Mesenchymal stem cell (in vitro differentiated cells and primary cell): ENCODE measurements at regions not wholly inside any gene's neighbourhood (a gene's known extent, or its start where the extent isn't known, plus 50 kb on each side); places are given as distances from the start of the nearest gene placed in this dataset.

Experiments
- DNase-seq: peaks from one replicate; pipeline ENCODE4 v3.0.0-alpha.2; 2013
- H2AFZ ChIP-seq: one replicate; pipeline ENCODE4 v1.6.1; 2013; ENCODE audit warnings: low read depth, mild to moderate bottlenecking, control low read depth, inconsistent platforms, low read length, moderate library complexity
- H2AK5ac ChIP-seq: 2 replicates; pipeline ENCODE4 v1.6.1; 2013; ENCODE audit warnings: low read length, moderate library complexity, mild to moderate bottlenecking, inconsistent platforms; ENCODE audit not compliant: severe bottlenecking
- H2BK120ac ChIP-seq: one replicate; pipeline ENCODE4 v1.6.1; 2013; ENCODE audit warnings: low read depth, mild to moderate bottlenecking, inconsistent platforms, low read length, moderate library complexity
- H2BK12ac ChIP-seq, 2 experiments: one replicate each; pipeline ENCODE4 v1.6.1; 2013; ENCODE audit warnings: inconsistent platforms in 2 of 2, low read length in 2 of 2, mild to moderate bottlenecking in 2 of 2, moderate library complexity in 2 of 2, control low read depth in 1 of 2
- H2BK15ac ChIP-seq: one replicate; pipeline ENCODE4 v1.6.1; 2013; ENCODE audit warnings: mild to moderate bottlenecking, low read depth, inconsistent platforms; ENCODE audit not compliant: poor library complexity, severe bottlenecking
- H2BK5ac ChIP-seq: 2 replicates; pipeline ENCODE4 v1.6.1; 2013; ENCODE audit warnings: low read depth, mild to moderate bottlenecking, low read length, control low read depth, inconsistent platforms; ENCODE audit not compliant: poor library complexity, severe bottlenecking
- H3K14ac ChIP-seq, 2 experiments: one replicate each; pipeline ENCODE4 v1.6.1; 2013; ENCODE audit warnings: inconsistent platforms in 2 of 2, low read length in 2 of 2, control low read depth in 1 of 2, mild to moderate bottlenecking in 1 of 2, moderate library complexity in 1 of 2
- H3K18ac ChIP-seq, 2 experiments: one replicate each; pipeline ENCODE4 v1.6.1; 2013; ENCODE audit warnings: inconsistent platforms in 2 of 2, low read length in 2 of 2, control low read depth in 1 of 2, low read depth in 1 of 2, mild to moderate bottlenecking in 1 of 2
- H3K23ac ChIP-seq, 2 experiments: one replicate each; pipeline ENCODE4 v1.6.1; 2013; ENCODE audit warnings: inconsistent platforms in 2 of 2, low read length in 2 of 2, mild to moderate bottlenecking in 2 of 2, moderate library complexity in 2 of 2, control low read depth in 1 of 2
- H3K27ac ChIP-seq: 2 replicates; pipeline ENCODE4 v1.5.1; 2013; ENCODE audit warnings: mild to moderate bottlenecking, moderate library complexity, low read length, control low read depth, inconsistent platforms; ENCODE audit not compliant: poor library complexity, severe bottlenecking
- H3K27me3 ChIP-seq, 2 experiments: 2 replicates each; pipeline versions ENCODE4 v1.6.1 to v1.7.0; 2013; ENCODE audit warnings: low read length in 2 of 2, mild to moderate bottlenecking in 2 of 2, moderate library complexity in 2 of 2, control low read depth in 1 of 2, inconsistent platforms in 1 of 2; ENCODE audit not compliant: control insufficient read depth in 1 of 2, insufficient read depth in 1 of 2
- H3K36me3 ChIP-seq, 2 experiments: 2 replicates each; pipeline versions ENCODE4 v1.6.1 to v1.7.0; 2013; ENCODE audit warnings: low read length in 2 of 2, control low read depth in 1 of 2, inconsistent platforms in 1 of 2, low read depth in 1 of 2, mild to moderate bottlenecking in 1 of 2; ENCODE audit not compliant: insufficient read depth in 2 of 2, control insufficient read depth in 1 of 2
- H3K4ac ChIP-seq, 2 experiments: one replicate each; pipeline ENCODE4 v1.6.1; 2013; ENCODE audit warnings: inconsistent platforms in 2 of 2, low read length in 2 of 2, mild to moderate bottlenecking in 2 of 2, moderate library complexity in 2 of 2, control low read depth in 1 of 2, low read depth in 1 of 2
- H3K4me1 ChIP-seq: 2 replicates; pipeline ENCODE4 v1.6.1; 2013; ENCODE audit warnings: low read depth, low read length, control low read depth; ENCODE audit not compliant: control insufficient read depth, insufficient read depth
- H3K4me2 ChIP-seq: 2 replicates; pipeline ENCODE4 v1.6.1; 2013; ENCODE audit warnings: low read length, mild to moderate bottlenecking, inconsistent platforms; ENCODE audit not compliant: poor library complexity, severe bottlenecking
- H3K4me3 ChIP-seq, 2 experiments: 2 replicates each; pipeline versions ENCODE4 v1.5.1 to v1.7.0; 2013; ENCODE audit warnings: low read length in 2 of 2, mild to moderate bottlenecking in 2 of 2, control low read depth in 1 of 2, low read depth in 1 of 2; ENCODE audit not compliant: insufficient read depth in 1 of 2
- H3K79me1 ChIP-seq: replicated peaks from 2 replicates; pipeline ENCODE4 v1.6.1; 2013; ENCODE audit warnings: mild to moderate bottlenecking, control low read depth, low read length, inconsistent platforms; ENCODE audit not compliant: poor library complexity, severe bottlenecking
- H3K9ac ChIP-seq: 2 replicates; pipeline ENCODE4 v1.7.0; 2013; ENCODE audit warnings: mild to moderate bottlenecking, low read length, moderate library complexity
- H3K9me3 ChIP-seq: 2 replicates; pipeline ENCODE4 v1.7.0; 2013; ENCODE audit warnings: mild to moderate bottlenecking, low read length; ENCODE audit not compliant: control insufficient read depth
- H4K8ac ChIP-seq: one replicate; pipeline ENCODE4 v1.6.1; 2013; ENCODE audit warnings: inconsistent platforms, mild to moderate bottlenecking, low read length, moderate library complexity
- H4K91ac ChIP-seq: one replicate; pipeline ENCODE4 v1.6.1; 2013; ENCODE audit warnings: mild to moderate bottlenecking, low read length, inconsistent platforms
- WGBS: methylation state at CpG from one replicate; pipeline ENCODE4 v1.1.7; 2013; ENCODE audit warnings: mixed read lengths; 5-methylcytosine and 5-hydroxymethylcytosine counted together

DNA sequence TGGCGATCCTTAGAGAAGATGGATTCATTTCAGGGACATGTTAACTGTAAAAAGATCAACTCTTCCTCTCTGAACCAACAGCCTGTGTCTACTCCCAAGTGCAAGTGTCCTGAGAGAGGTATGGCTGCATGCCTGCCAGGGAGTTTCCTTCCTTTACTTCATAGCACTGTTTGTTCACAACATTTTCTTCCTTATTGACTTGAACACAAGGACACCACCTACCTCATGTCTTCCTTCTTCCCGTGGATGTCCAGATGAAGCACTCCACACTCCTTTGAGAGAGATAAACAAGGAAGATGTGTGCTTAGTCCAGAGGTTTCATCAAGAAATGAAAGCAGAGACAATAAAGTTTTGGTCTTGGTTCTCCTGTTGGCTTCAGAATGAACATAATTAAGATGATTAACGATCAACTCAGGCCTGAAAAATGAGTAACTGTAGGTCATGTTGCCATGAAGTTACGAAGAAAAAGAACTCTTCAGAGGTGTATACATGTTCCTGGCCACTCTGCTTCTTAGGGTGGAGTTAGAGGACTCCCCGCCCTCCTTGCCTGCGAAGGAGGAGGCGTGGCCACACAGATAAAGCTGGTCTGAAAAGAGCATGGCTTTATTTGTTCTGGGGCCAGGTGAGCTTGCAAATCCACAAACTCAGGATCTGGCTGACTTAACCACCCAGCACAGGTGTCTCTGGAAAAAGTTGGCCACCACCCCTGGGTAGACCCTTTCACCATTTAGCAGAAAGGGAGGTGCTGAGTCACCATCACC lies 155.0 kb upstream of the KCTD1 start:
- H3K23ac ChIP-seq, result no peak overlapping the region
- no peak overlapping the region for H3K9ac ChIP-seq
- H3K27ac ChIP-seq, result no peak overlapping the region
- WGBS, result 84% methylated on average over 7 of the region's 7 CpGs
- H3K4ac ChIP-seq, result no peak overlapping the region
- no peaks in the 10 kb centered on the region for H3K4me1 ChIP-seq
- H2BK12ac ChIP-seq, result no peak overlapping the region
- H4K91ac ChIP-seq, result no peak overlapping the region
- H3K18ac ChIP-seq, result no peak overlapping the region
- H2BK15ac ChIP-seq, result no peak overlapping the region
- H3K27me3 ChIP-seq, result peaks cover 0 to 5% of the 10 kb centered on the region in 2 experiments
- H2AK5ac ChIP-seq, result no peak overlapping the region
- no peak overlapping the region for H3K14ac ChIP-seq
- H2BK5ac ChIP-seq, result no peak overlapping the region
- H3K4me2 ChIP-seq, result no peak overlapping the region
- H4K8ac ChIP-seq, result no peak overlapping the region
- no peaks in the 10 kb centered on the region for H3K9me3 ChIP-seq
- H3K36me3 ChIP-seq, result no peaks in the 10 kb centered on the region
- DNase-seq, result no peak
- H3K4me3 ChIP-seq, result no peak overlapping the region
- H2BK120ac ChIP-seq, result no peak overlapping the region
- no peaks in the 10 kb centered on the region for H3K79me1 ChIP-seq
- H2AFZ ChIP-seq, result no peak overlapping the region

DNA sequence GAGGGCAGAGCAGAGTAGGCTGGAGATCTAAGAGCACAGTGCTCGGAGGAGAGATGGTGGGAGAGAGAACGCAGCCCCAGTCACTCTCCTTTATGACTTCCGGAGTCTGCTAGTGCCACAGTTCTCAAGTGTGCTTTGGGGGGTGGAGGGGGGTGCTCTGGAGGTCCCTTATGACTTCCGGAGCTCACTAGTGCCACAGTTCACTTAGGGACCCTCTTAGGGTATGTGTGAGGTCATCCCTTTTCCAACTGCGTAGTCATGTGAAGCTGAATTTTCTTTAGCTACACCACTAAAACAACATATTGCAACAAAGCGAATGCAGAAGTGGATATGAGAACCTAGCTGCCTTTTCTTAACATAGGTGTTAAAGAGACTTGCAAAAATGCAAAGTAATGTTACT lies 153.7 kb upstream of the KCTD1 start:
- no peak overlapping the region for H2BK15ac ChIP-seq
- peaks cover 0 to 5% of the 10 kb centered on the region in 2 experiments for H3K27me3 ChIP-seq
- H3K79me1 ChIP-seq, result no peaks in the 10 kb centered on the region
- H3K18ac ChIP-seq, result no peak overlapping the region
- no peak overlapping the region for H3K27ac ChIP-seq
- no peak overlapping the region for H3K14ac ChIP-seq
- H3K23ac ChIP-seq, result no peak overlapping the region
- no peak overlapping the region for H4K8ac ChIP-seq
- DNase-seq, result no peak
- H3K9me3 ChIP-seq, result no peaks in the 10 kb centered on the region
- no peaks in the 10 kb centered on the region for H3K4me1 ChIP-seq
- no peak overlapping the region for H3K4me3 ChIP-seq
- H3K36me3 ChIP-seq, result no peaks in the 10 kb centered on the region
- H3K4ac ChIP-seq, result no peak overlapping the region
- no peak overlapping the region for H3K4me2 ChIP-seq
- no peak overlapping the region for H2AFZ ChIP-seq
- H2BK12ac ChIP-seq, result no peak overlapping the region
- H2BK5ac ChIP-seq, result no peak overlapping the region
- H3K9ac ChIP-seq, result no peak overlapping the region
- 51% methylated on average over 6 of the region's 6 CpGs for WGBS
- no peak overlapping the region for H4K91ac ChIP-seq
- no peak overlapping the region for H2AK5ac ChIP-seq
- H2BK120ac ChIP-seq, result no peak overlapping the region

DNA sequence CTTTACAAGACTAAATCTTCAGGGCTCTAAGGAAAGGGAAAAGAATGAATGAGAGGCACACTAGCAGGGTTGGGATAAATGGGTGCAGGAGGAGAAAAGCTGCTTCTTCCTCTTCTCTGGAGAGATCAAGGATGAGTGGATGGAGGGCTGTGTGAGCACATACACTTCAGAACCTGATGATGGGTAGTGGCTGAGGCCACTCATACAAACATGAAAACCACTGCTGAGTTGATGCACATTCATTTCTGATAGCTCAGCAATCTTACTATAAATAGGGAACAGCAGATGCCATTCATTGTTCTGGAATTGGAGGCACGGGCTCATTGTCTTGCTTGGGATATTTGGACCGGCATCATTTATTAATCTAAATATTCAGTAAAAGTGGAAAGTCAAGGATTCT lies 152.4 kb upstream of the KCTD1 start:
- WGBS, result no CpG with 5 or more reads among the region's 2 CpGs
- no peak for DNase-seq
- no peak overlapping the region for H3K4ac ChIP-seq
- H2AK5ac ChIP-seq, result no peak overlapping the region
- no peak overlapping the region for H3K27ac ChIP-seq
- no peak overlapping the region for H2BK120ac ChIP-seq
- H2BK12ac ChIP-seq, result no peak overlapping the region
- no peak overlapping the region for H3K18ac ChIP-seq
- no peaks in the 10 kb centered on the region for H3K36me3 ChIP-seq
- peaks cover 0 to 5% of the 10 kb centered on the region in 2 experiments for H3K27me3 ChIP-seq
- H4K8ac ChIP-seq, result no peak overlapping the region
- no peak overlapping the region for H2BK5ac ChIP-seq
- H3K79me1 ChIP-seq, result no peaks in the 10 kb centered on the region
- no peak overlapping the region for H3K14ac ChIP-seq
- no peak overlapping the region for H3K9ac ChIP-seq
- H3K4me2 ChIP-seq, result no peak overlapping the region
- H2BK15ac ChIP-seq, result no peak overlapping the region
- H2AFZ ChIP-seq, result no peak overlapping the region
- H3K9me3 ChIP-seq, result no peaks in the 10 kb centered on the region
- no peak overlapping the region for H3K23ac ChIP-seq
- H3K4me3 ChIP-seq, result no peak overlapping the region
- H3K4me1 ChIP-seq, result no peaks in the 10 kb centered on the region
- no peak overlapping the region for H4K91ac ChIP-seq

DNA sequence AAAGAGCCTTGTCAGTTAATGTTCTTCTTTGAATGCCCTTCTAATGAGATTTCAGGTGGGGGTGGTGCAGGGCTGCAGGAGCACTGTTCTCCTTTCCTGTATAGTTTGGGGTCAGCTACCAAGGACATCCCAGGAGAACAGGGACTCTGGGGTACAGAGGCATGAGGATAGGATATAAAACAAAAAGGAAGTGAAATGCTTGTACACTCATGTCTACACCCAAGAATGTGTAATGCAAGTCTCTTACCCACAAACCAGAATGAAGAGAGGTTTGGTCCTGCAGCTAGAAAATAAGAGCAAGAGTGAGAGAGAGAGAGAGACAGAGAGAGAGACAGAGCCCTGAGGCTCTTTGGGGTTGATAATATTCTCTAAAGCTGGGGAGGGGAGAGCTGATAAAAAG lies 151.8 kb upstream of the KCTD1 start:
- Histone ChIP-seq H2BK120ac (no peak overlapping the region), H3K36me3 (no peaks in the 10 kb centered on the region), H3K9me3 (no peaks in the 10 kb centered on the region), H3K14ac (no peak overlapping the region), H4K8ac (no peak overlapping the region), H2BK15ac (no peak overlapping the region), H3K9ac (no peak overlapping the region), H3K18ac (no peak overlapping the region), H4K91ac (no peak overlapping the region), H3K79me1 (no peaks in the 10 kb centered on the region), H3K27me3 (peaks cover 0 to 5% of the 10 kb centered on the region in 2 experiments), H3K4me1 (no peaks in the 10 kb centered on the region), H3K4me2 (no peak overlapping the region), H2AK5ac (no peak overlapping the region), H2BK12ac (no peak overlapping the region), H2AFZ (no peak overlapping the region), H3K27ac (no peak overlapping the region), H3K4ac (no peak overlapping the region), H3K23ac (no peak overlapping the region), H2BK5ac (no peak overlapping the region), H3K4me3 (no peak overlapping the region)
- DNase-seq, result no peak
